RWPE2 (cell line): ENCODE measurements at regions not wholly inside any gene's neighbourhood (a gene's known extent, or its start where the extent isn't known, plus 50 kb on each side); places are given as distances from the start of the nearest gene placed in this dataset.

Experiments
- ATAC-seq: fragments of 200-7000 bp; cut with Tn5 transposase; 3 replicates; pipeline ENCODE4 v1.9.1; 2021; ENCODE audit warnings: low read depth
- DNase-seq: peaks from one replicate; pipeline ENCODE4 v3.0.0-alpha.2; 2020; ENCODE audit warnings: low spot score
- H3K27ac ChIP-seq: fragments of 450-650 bp; 2 replicates; pipeline ENCODE4 v1.5.1; 2017; ENCODE audit warnings: mild to moderate bottlenecking; ENCODE audit not compliant: poor library complexity, severe bottlenecking
- H3K27me3 ChIP-seq: fragments of 250-450 bp; sonication (Bioruptor Pico); 2 replicates; pipeline ENCODE4 v1.5.1; 2021; ENCODE audit warnings: mild to moderate bottlenecking, moderate library complexity; ENCODE audit not compliant: insufficient read depth, poor library complexity, severe bottlenecking
- H3K36me3 ChIP-seq: fragments of 250-450 bp; sonication (Bioruptor Pico); 2 replicates; pipeline ENCODE4 v1.5.1; 2020; ENCODE audit warnings: low read depth, mild to moderate bottlenecking, moderate library complexity
- H3K4me1 ChIP-seq: fragments of 250-450 bp; sonication (Bioruptor Pico); 2 replicates; pipeline ENCODE4 v1.5.1; 2021; ENCODE audit warnings: mild to moderate bottlenecking, moderate library complexity; ENCODE audit not compliant: insufficient read depth, poor library complexity, severe bottlenecking
- H3K4me3 ChIP-seq: fragments of 250-450 bp; sonication (Bioruptor Pico); 2 replicates; pipeline ENCODE4 v1.5.1; 2021; ENCODE audit warnings: mild to moderate bottlenecking, moderate library complexity; ENCODE audit not compliant: severe bottlenecking
- H3K9me3 ChIP-seq: fragments of 250-450 bp; sonication (Bioruptor Pico); 2 replicates; pipeline ENCODE4 v1.5.1; 2021; ENCODE audit warnings: mild to moderate bottlenecking, moderate library complexity; ENCODE audit not compliant: severe bottlenecking
- TF ChIP-seq, protein P1 (sequence below): fragments of 450-650 bp; IDR thresholded peaks from one replicate; pipeline ENCODE4 v1.5.1; 2017; ENCODE audit warnings: mild to moderate bottlenecking, moderate library complexity; ENCODE audit not compliant: poor library complexity, severe bottlenecking

DNA sequence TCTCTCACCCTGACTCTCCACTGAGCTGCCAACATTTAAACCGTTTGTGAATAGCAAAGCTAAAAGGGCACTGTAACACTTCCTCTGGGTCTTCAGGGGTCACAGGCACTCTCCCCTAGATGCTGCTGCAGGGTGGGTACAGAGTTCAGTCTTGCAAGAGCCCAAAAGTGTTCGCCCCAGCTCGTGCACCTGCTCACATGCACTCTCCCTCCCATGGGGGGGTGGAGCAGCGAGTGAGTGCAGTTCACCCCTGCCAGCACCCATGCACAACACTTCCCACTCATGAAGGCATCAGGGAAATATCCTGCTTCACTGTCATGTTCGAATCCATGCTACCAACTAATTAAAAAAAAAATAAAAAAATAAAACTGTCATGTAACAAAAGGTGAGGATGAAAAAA, 950.7 kb upstream of the PRR20A start:
- Histone ChIP-seq H3K4me3 (no peak overlapping the region), H3K36me3 (no peaks in the 10 kb centered on the region), H3K27me3 (no peaks in the 10 kb centered on the region), H3K9me3 (no peaks in the 10 kb centered on the region), H3K27ac (no peak overlapping the region), H3K4me1 (no peaks in the 10 kb centered on the region)
- ATAC-seq (no peak), DNase-seq (no peak)
- TF ChIP-seq, protein P1, sequence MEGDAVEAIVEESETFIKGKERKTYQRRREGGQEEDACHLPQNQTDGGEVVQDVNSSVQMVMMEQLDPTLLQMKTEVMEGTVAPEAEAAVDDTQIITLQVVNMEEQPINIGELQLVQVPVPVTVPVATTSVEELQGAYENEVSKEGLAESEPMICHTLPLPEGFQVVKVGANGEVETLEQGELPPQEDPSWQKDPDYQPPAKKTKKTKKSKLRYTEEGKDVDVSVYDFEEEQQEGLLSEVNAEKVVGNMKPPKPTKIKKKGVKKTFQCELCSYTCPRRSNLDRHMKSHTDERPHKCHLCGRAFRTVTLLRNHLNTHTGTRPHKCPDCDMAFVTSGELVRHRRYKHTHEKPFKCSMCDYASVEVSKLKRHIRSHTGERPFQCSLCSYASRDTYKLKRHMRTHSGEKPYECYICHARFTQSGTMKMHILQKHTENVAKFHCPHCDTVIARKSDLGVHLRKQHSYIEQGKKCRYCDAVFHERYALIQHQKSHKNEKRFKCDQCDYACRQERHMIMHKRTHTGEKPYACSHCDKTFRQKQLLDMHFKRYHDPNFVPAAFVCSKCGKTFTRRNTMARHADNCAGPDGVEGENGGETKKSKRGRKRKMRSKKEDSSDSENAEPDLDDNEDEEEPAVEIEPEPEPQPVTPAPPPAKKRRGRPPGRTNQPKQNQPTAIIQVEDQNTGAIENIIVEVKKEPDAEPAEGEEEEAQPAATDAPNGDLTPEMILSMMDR, result no peak

DNA sequence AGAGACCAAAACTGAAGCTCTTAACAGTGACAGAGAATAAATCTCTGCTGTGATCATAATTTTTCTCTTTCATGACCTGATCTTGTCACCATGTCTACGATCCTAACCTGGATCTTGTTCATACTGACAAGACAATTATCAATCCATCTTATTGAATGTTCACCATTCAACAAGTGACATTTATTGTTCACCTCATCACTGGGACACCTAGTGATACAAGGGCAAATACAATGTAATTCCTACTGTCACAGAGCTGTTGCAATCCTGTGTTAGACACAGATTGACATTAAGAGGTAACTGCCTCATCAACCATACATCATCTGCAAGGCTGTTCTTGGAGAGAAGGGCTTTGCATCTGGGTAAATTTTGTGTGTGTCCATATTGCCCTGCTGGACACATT, 942.4 kb upstream of the PRR20A start:
- no peak for ATAC-seq
- DNase-seq, result no peak
- Histone ChIP-seq H3K27ac (no peak overlapping the region), H3K36me3 (no peaks in the 10 kb centered on the region), H3K9me3 (no peaks in the 10 kb centered on the region), H3K4me1 (no peaks in the 10 kb centered on the region), H3K27me3 (no peaks in the 10 kb centered on the region), H3K4me3 (no peak overlapping the region)
- TF ChIP-seq, protein P1, result no peak

DNA sequence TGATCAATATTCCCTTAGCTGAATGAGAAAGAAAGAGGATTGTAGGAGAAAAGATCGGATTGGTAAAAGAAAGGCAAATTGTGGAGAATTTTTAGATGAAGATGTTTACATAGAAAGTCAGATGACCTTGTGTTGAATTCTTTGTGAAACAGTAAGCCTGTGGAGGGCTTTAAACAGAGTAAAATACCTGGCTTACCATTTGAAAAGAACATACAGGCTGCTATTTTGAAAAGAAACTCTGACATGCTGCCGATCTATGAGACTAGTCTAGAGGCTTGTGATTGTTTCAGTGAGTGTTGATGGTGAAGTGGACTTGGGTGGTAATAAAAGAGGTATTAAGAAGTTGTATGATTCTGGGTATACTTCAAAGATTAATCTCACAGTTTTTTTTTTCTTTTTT, 938.9 kb upstream of the PRR20A start:
- no peaks in the 10 kb centered on the region for H3K9me3 ChIP-seq
- ATAC-seq (no peak), DNase-seq (no peak)
- no peak overlapping the region for H3K4me3 ChIP-seq
- TF ChIP-seq, protein P1, result no peak
- no peak overlapping the region for H3K27ac ChIP-seq
- H3K36me3 ChIP-seq, result no peaks in the 10 kb centered on the region
- no peaks in the 10 kb centered on the region for H3K27me3 ChIP-seq
- H3K4me1 ChIP-seq, result no peaks in the 10 kb centered on the region

DNA sequence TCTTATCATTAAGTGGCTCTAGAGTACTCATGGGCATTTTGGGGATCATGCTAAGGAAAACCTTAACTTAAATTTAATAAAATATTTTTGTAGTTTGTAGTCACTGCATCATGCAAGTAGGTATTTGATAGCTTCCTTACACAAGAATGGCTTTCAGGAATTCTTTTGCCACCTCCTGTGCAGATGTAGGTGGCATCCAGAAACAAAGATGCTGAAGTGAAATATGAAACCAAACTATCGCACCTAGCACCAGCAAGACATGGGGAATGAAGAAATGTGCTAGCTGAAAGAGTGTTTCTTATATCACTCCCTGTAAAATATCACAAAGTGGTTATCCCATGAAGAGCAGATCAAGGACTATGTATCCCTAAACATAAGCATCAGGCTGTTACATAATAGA, 924.5 kb upstream of the PRR20A start:
- H3K27me3 ChIP-seq, result no peaks in the 10 kb centered on the region

DNA sequence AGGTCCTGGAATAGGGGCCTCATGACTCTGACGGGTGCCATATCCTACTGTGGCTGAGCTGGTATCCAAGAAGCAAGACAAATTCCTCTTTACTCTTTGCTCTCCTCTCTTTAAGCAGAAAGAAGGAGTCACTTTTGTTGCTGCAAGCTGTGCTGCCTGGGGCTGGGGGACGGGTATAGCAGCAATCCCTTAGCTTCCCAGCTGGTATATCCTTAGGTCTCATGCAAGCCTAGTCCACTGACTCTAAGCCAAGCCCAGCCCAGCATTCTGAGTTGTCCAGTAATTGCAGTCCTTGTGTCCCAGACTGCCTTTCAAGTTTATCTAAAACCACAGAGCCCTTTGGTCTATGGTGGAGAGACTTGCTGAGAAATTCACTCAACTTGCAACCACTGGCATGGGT, 893.0 kb upstream of the PRR20A start:
- DNase-seq, result no peak
- H3K9me3 ChIP-seq, result no peaks in the 10 kb centered on the region
- H3K4me1 ChIP-seq, result no peaks in the 10 kb centered on the region
- no peak overlapping the region for H3K4me3 ChIP-seq
- no peaks in the 10 kb centered on the region for H3K36me3 ChIP-seq
- H3K27me3 ChIP-seq, result no peaks in the 10 kb centered on the region
- no peak overlapping the region for H3K27ac ChIP-seq
- TF ChIP-seq, protein P1, result no peak
- no peak for ATAC-seq

More for the DNA sequence above, 924.5 kb upstream of the PRR20A start:
- Histone ChIP-seq H3K4me1 (no peaks in the 10 kb centered on the region), H3K9me3 (no peaks in the 10 kb centered on the region), H3K36me3 (no peaks in the 10 kb centered on the region), H3K27ac (no peak overlapping the region), H3K4me3 (no peak overlapping the region)
- ATAC-seq, result no peak
- TF ChIP-seq, protein P1, result no peak
- DNase-seq, result no peak
